ENCODE measurements at regions not wholly inside any gene's neighbourhood (a gene's known extent, or its start where the extent isn't known, plus 50 kb on each side); places are given as distances from the start of the nearest gene placed in this dataset.
A peak's percentile ranks its signal among the peaks of the same experiment; 100 is the strongest.

DNA sequence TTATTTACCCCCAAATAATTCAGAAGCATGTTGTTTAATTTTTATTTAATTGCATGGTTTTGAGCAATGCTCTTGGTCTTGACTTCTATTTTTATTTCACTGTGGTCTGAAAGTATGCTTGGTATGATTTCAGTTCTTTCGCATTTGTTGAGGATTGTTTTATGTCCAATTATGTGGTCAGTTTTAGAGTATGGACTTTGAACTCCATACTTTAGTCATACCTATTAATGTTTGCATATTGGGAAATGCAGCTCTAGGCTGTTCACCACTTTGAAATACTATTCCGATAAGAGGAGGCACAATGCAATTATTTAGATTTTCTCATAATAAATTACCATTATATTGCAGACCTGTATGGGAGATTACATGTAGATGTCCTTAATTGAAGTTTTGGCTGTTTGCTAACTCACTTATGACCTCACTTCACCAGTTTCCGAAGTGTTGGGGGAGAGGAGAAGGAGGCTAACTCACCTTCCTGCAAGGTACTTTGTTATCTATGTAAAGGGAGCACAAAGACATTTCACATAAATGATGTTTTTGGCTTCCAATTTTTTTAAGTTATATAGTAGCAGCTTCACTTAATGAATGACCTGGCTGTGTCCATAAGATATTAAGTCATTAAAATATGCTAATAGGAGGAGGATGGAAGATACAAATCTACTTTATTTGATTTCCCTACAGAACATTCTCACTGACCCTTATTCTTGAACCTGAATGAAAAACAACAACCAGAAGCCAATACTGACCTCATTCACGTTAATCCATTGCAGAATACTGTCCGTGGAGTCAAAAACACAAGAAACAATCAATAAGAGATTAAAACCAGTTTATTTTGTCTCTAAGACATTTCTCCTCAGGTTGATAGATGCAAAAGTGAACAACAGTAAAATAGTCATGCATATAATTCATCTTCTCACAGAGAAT is 970.3 kb upstream of the ARRDC3 start:
- H3K14ac ChIP-seq (ENCODE audit: low read length in 2 of 2) = no peak overlapping the region
- no peak overlapping the region for H2BK15ac ChIP-seq (ENCODE audit: low read depth, poor library complexity, severe bottlenecking)
- no peak overlapping the region for H3K23ac ChIP-seq (ENCODE audit: low read length in 2 of 2)
- no peak overlapping the region for H4K8ac ChIP-seq (ENCODE audit: low read length)
- 82% methylated on average over 3 of the region's 5 CpGs for WGBS
- peak; percentile 23 for DNase-seq
- no peak overlapping the region for H2AFZ ChIP-seq (ENCODE audit: low read depth, low read length)
- H3K9ac ChIP-seq (ENCODE audit: low read length) = no peak overlapping the region
- H3K4me3 ChIP-seq (ENCODE audit: insufficient read depth in 1 of 2, low read depth in 1 of 2, low read length in 2 of 2) = no peak overlapping the region
- no peaks in the 10 kb centered on the region for H3K79me1 ChIP-seq (replicated peaks; ENCODE audit: low read length, poor library complexity, severe bottlenecking)
- no peak overlapping the region for H4K91ac ChIP-seq (ENCODE audit: low read length)
- H2BK5ac ChIP-seq (ENCODE audit: low read depth, low read length, poor library complexity, severe bottlenecking) = no peak overlapping the region
- H2BK12ac ChIP-seq (ENCODE audit: low read length in 2 of 2) = no peak overlapping the region
- no peak overlapping the region for H3K4me2 ChIP-seq (ENCODE audit: low read length, poor library complexity, severe bottlenecking)
- no peak overlapping the region for H3K27ac ChIP-seq (ENCODE audit: low read length, poor library complexity, severe bottlenecking)
- H2BK120ac ChIP-seq (ENCODE audit: low read depth, low read length) = no peak overlapping the region
- H3K4ac ChIP-seq (ENCODE audit: low read depth in 1 of 2, low read length in 2 of 2) = no peak overlapping the region
- H2AK5ac ChIP-seq (ENCODE audit: low read length, severe bottlenecking) = no peak overlapping the region
- H3K4me1 ChIP-seq (ENCODE audit: control insufficient read depth, insufficient read depth, low read depth, low read length) = no peaks in the 10 kb centered on the region
- H3K36me3 ChIP-seq (ENCODE audit: control insufficient read depth in 1 of 2, insufficient read depth in 2 of 2, low read depth in 1 of 2, low read length in 2 of 2) = no peaks in the 10 kb centered on the region
- no peak overlapping the region for H3K18ac ChIP-seq (ENCODE audit: low read depth in 1 of 2, low read length in 2 of 2)
- no peaks in the 10 kb centered on the region for H3K27me3 ChIP-seq (ENCODE audit: control insufficient read depth in 1 of 2, insufficient read depth in 1 of 2, low read length in 2 of 2)
- no peaks in the 10 kb centered on the region for H3K9me3 ChIP-seq (ENCODE audit: control insufficient read depth, low read length)

DNA sequence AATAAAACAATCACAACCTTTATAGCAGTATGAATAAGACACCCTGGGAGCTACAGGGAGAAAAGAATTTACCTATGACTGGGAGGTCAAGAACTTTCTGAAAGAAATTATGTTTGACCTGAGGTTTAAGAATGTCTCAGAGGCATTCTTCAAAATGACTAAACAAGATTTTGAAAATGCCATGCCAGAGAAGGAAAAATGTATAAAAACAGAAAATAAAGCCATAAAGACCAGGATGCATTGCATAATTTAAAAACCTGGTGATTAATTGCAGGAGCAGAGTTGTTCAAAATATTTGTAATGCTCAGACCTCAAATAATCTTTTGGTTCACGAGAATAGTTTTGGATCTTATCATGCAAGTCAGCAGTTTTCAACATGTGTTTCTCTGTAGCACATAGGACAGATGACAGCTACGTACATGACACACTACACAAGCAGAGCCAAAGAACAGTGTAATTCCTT is 954.7 kb upstream of the ARRDC3 start:
- no peak overlapping the region for H3K4ac ChIP-seq (ENCODE audit: low read depth in 1 of 2, low read length in 2 of 2)
- H3K9me3 ChIP-seq (ENCODE audit: control insufficient read depth, low read length) = no peaks in the 10 kb centered on the region
- DNase-seq = peak; percentile 2
- no peak overlapping the region for H2BK120ac ChIP-seq (ENCODE audit: low read depth, low read length)
- H3K18ac ChIP-seq (ENCODE audit: low read depth in 1 of 2, low read length in 2 of 2) = no peak overlapping the region
- no peak overlapping the region for H3K4me2 ChIP-seq (ENCODE audit: low read length, poor library complexity, severe bottlenecking)
- H4K91ac ChIP-seq (ENCODE audit: low read length) = no peak overlapping the region
- H4K8ac ChIP-seq (ENCODE audit: low read length) = no peak overlapping the region
- H2BK5ac ChIP-seq (ENCODE audit: low read depth, low read length, poor library complexity, severe bottlenecking) = no peak overlapping the region
- WGBS = 100% methylated on average over 1 of the region's 2 CpGs
- no peak overlapping the region for H2BK12ac ChIP-seq (ENCODE audit: low read length in 2 of 2)
- no peaks in the 10 kb centered on the region for H3K4me1 ChIP-seq (ENCODE audit: control insufficient read depth, insufficient read depth, low read depth, low read length)
- H3K4me3 ChIP-seq (ENCODE audit: insufficient read depth in 1 of 2, low read depth in 1 of 2, low read length in 2 of 2) = no peak overlapping the region
- H3K23ac ChIP-seq (ENCODE audit: low read length in 2 of 2) = no peak overlapping the region
- H2BK15ac ChIP-seq (ENCODE audit: low read depth, poor library complexity, severe bottlenecking) = no peak overlapping the region
- no peak overlapping the region for H3K14ac ChIP-seq (ENCODE audit: low read length in 2 of 2)
- H3K27ac ChIP-seq (ENCODE audit: low read length, poor library complexity, severe bottlenecking) = no peak overlapping the region
- no peaks in the 10 kb centered on the region for H3K27me3 ChIP-seq (ENCODE audit: control insufficient read depth in 1 of 2, insufficient read depth in 1 of 2, low read length in 2 of 2)
- no peaks in the 10 kb centered on the region for H3K79me1 ChIP-seq (replicated peaks; ENCODE audit: low read length, poor library complexity, severe bottlenecking)
- H3K9ac ChIP-seq (ENCODE audit: low read length) = no peak overlapping the region
- no peak overlapping the region for H2AK5ac ChIP-seq (ENCODE audit: low read length, severe bottlenecking)
- no peaks in the 10 kb centered on the region for H3K36me3 ChIP-seq (ENCODE audit: control insufficient read depth in 1 of 2, insufficient read depth in 2 of 2, low read depth in 1 of 2, low read length in 2 of 2)
- no peak overlapping the region for H2AFZ ChIP-seq (ENCODE audit: low read depth, low read length)

DNA sequence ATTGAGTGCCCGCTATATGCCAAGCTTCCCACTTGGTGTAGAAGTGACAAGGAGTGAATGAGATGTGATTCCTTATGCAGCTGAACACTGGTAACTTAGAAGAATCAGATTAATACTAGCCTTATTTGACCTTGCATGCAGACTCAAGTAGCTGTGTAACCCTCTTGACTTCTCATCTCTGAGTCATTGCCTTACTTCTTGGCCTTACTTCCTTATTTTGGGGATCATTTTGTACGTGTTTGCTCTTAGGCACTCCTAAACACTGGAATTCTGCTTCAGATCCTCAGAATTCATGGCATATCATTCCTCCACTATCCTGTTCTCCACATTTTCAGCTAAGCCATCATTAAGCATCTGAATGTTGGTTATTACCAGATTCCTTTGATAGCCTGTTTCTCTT is 948.9 kb upstream of the ARRDC3 start:
- peak; percentile 61 for DNase-seq
- Histone ChIP-seq H4K91ac (ENCODE audit: low read length) (no peak overlapping the region), H2BK5ac (ENCODE audit: low read depth, low read length, poor library complexity, severe bottlenecking) (no peak overlapping the region)

DNA sequence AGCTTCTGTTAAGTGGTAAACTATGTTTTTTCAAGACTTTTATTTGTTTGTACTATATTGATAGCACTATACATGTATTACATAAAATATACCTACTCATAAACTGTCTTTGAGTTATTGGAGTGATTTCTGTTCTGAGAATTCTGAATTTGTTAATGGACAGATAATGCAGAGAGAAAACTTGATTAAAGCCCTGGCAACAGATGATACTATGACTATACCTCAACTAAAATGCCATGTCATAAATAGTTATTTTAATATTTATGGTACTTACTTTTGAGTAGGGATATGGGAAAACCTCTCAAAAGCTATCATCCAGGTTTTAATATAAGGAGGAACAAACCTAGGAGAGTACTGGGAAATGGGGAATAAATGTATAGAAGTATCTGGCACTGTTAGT is 947.2 kb upstream of the ARRDC3 start:
- Histone ChIP-seq H3K9me3 (ENCODE audit: control insufficient read depth, low read length) (no peaks in the 10 kb centered on the region), H3K27ac (ENCODE audit: low read length, poor library complexity, severe bottlenecking) (no peak overlapping the region), H3K4me1 (ENCODE audit: control insufficient read depth, insufficient read depth, low read depth, low read length) (no peaks in the 10 kb centered on the region), H3K14ac (ENCODE audit: low read length in 2 of 2) (no peak overlapping the region), H3K4me3 (ENCODE audit: insufficient read depth in 1 of 2, low read depth in 1 of 2, low read length in 2 of 2) (no peak overlapping the region), H3K36me3 (ENCODE audit: control insufficient read depth in 1 of 2, insufficient read depth in 2 of 2, low read depth in 1 of 2, low read length in 2 of 2) (no peaks in the 10 kb centered on the region), H3K4ac (ENCODE audit: low read depth in 1 of 2, low read length in 2 of 2) (no peak overlapping the region), H2AK5ac (ENCODE audit: low read length, severe bottlenecking) (no peak overlapping the region), H2BK120ac (ENCODE audit: low read depth, low read length) (no peak overlapping the region), H2BK15ac (ENCODE audit: low read depth, poor library complexity, severe bottlenecking) (no peak overlapping the region), H4K8ac (ENCODE audit: low read length) (no peak overlapping the region), H2BK5ac (ENCODE audit: low read depth, low read length, poor library complexity, severe bottlenecking) (no peak overlapping the region), H2BK12ac (ENCODE audit: low read length in 2 of 2) (no peak overlapping the region), H3K18ac (ENCODE audit: low read depth in 1 of 2, low read length in 2 of 2) (no peak overlapping the region), H3K9ac (ENCODE audit: low read length) (no peak overlapping the region), H3K4me2 (ENCODE audit: low read length, poor library complexity, severe bottlenecking) (no peak overlapping the region), H2AFZ (ENCODE audit: low read depth, low read length) (no peak overlapping the region), H3K79me1 (replicated peaks; ENCODE audit: low read length, poor library complexity, severe bottlenecking) (no peaks in the 10 kb centered on the region), H3K23ac (ENCODE audit: low read length in 2 of 2) (no peak overlapping the region), H3K27me3 (ENCODE audit: control insufficient read depth in 1 of 2, insufficient read depth in 1 of 2, low read length in 2 of 2) (no peaks in the 10 kb centered on the region), H4K91ac (ENCODE audit: low read length) (no peak overlapping the region)
- no peak for DNase-seq

More for the DNA sequence above, 948.9 kb upstream of the ARRDC3 start:
- no peak overlapping the region for H3K4me2 ChIP-seq (ENCODE audit: low read length, poor library complexity, severe bottlenecking)
- H3K27ac ChIP-seq (ENCODE audit: low read length, poor library complexity, severe bottlenecking) = no peak overlapping the region
- no peak overlapping the region for H3K14ac ChIP-seq (ENCODE audit: low read length in 2 of 2)
- H3K18ac ChIP-seq (ENCODE audit: low read depth in 1 of 2, low read length in 2 of 2) = no peak overlapping the region
- H3K36me3 ChIP-seq (ENCODE audit: control insufficient read depth in 1 of 2, insufficient read depth in 2 of 2, low read depth in 1 of 2, low read length in 2 of 2) = no peaks in the 10 kb centered on the region
- H3K9ac ChIP-seq (ENCODE audit: low read length) = no peak overlapping the region
- no peak overlapping the region for H2AK5ac ChIP-seq (ENCODE audit: low read length, severe bottlenecking)
- WGBS = 0% methylated on average over 1 of the region's 2 CpGs
- H3K27me3 ChIP-seq (ENCODE audit: control insufficient read depth in 1 of 2, insufficient read depth in 1 of 2, low read length in 2 of 2) = no peaks in the 10 kb centered on the region
- no peaks in the 10 kb centered on the region for H3K79me1 ChIP-seq (replicated peaks; ENCODE audit: low read length, poor library complexity, severe bottlenecking)
- no peak overlapping the region for H2BK15ac ChIP-seq (ENCODE audit: low read depth, poor library complexity, severe bottlenecking)
- H2AFZ ChIP-seq (ENCODE audit: low read depth, low read length) = no peak overlapping the region
- H2BK12ac ChIP-seq (ENCODE audit: low read length in 2 of 2) = no peak overlapping the region
- no peak overlapping the region for H4K8ac ChIP-seq (ENCODE audit: low read length)
- H2BK120ac ChIP-seq (ENCODE audit: low read depth, low read length) = no peak overlapping the region
- no peak overlapping the region for H3K4me3 ChIP-seq (ENCODE audit: insufficient read depth in 1 of 2, low read depth in 1 of 2, low read length in 2 of 2)
- H3K4me1 ChIP-seq (ENCODE audit: control insufficient read depth, insufficient read depth, low read depth, low read length) = no peaks in the 10 kb centered on the region
- no peak overlapping the region for H3K4ac ChIP-seq (ENCODE audit: low read depth in 1 of 2, low read length in 2 of 2)
- no peak overlapping the region for H3K23ac ChIP-seq (ENCODE audit: low read length in 2 of 2)
- H3K9me3 ChIP-seq (ENCODE audit: control insufficient read depth, low read length) = no peaks in the 10 kb centered on the region
